B cell (primary cell): ENCODE measurements at regions not wholly inside any gene's neighbourhood (a gene's known extent, or its start where the extent isn't known, plus 50 kb on each side); places are given as distances from the start of the nearest gene placed in this dataset.

Source experiments
- EZH2 ChIP-seq: IDR thresholded peaks from 2 replicates; pipeline ENCODE4 v1.6.1; 2012; ENCODE audit warnings: borderline replicate concordance, low read depth, mild to moderate bottlenecking, moderate library complexity, low read length; ENCODE audit not compliant: insufficient read depth, poor library complexity, severe bottlenecking
- TF ChIP-seq, protein P1 (sequence below): fragments of 200-600 bp; IDR thresholded peaks from one replicate; pipeline ENCODE4 v1.8.0; 2022; ENCODE audit warnings: antibody characterized with exemption, mild to moderate bottlenecking

DNA sequence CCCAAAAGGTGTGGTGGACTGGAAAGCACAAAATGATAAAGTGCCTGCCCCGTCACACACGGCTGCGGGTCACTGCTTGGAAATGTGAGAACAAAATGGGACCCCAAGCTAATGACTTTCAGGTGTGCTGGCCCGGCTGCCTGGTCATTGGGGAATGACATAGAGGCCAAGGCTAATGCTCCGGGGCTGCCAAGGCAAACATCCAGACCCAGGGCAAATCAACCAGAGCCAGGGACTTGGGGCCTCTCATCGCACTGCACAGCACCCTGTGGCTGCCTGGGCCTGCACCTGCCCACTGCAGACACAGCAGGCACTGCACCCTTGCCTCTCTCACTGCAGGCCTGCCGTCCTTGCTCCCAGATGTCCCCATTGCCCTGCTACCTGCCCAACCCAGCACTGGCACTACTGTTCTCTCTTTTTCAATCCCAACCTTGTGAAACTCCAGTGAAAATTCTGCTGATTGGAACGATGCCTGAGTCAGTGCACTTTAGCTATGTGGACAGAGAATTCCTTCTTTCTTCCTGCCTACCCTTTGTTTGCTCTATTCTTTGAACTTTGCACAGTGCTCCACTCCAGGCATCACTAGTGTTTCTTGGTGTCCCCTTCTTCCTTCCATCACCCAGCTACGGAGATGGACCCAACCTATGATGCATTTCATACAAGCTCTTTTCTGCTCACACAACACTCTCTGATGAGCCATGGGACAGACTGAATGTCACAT, 849.5 kb downstream of the MAFB start:
- TF ChIP-seq, protein P1, sequence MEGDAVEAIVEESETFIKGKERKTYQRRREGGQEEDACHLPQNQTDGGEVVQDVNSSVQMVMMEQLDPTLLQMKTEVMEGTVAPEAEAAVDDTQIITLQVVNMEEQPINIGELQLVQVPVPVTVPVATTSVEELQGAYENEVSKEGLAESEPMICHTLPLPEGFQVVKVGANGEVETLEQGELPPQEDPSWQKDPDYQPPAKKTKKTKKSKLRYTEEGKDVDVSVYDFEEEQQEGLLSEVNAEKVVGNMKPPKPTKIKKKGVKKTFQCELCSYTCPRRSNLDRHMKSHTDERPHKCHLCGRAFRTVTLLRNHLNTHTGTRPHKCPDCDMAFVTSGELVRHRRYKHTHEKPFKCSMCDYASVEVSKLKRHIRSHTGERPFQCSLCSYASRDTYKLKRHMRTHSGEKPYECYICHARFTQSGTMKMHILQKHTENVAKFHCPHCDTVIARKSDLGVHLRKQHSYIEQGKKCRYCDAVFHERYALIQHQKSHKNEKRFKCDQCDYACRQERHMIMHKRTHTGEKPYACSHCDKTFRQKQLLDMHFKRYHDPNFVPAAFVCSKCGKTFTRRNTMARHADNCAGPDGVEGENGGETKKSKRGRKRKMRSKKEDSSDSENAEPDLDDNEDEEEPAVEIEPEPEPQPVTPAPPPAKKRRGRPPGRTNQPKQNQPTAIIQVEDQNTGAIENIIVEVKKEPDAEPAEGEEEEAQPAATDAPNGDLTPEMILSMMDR, result no peak
- TF ChIP-seq EZH2, result no peak
